Prostate gland (tissue), 2 donors: ENCODE measurements at regions not wholly inside any gene's neighbourhood (a gene's known extent, or its start where the extent isn't known, plus 50 kb on each side); places are given as distances from the start of the nearest gene placed in this dataset.

Experiments
- DNase-seq: peaks from one replicate; pipeline ENCODE4 v3.0.0-alpha.2; 2019; ENCODE audit warnings: low spot score
- H3K27ac ChIP-seq, 2 donors: fragments of 200-600 bp; sonication (generic); 2 replicates each; pipeline ENCODE4 v1.5.1; 2017 to 2019
- H3K27me3 ChIP-seq: fragments of 200-600 bp; sonication (generic); replicated peaks from 2 replicates; pipeline ENCODE4 v1.5.1; 2019; ENCODE audit not compliant: insufficient read depth
- H3K36me3 ChIP-seq, 2 donors: fragments of 200-600 bp; sonication (generic); 1 replicate in 1 of 2; 2 replicates in 1 of 2; pipeline versions ENCODE4 v1.5.1 to v1.8.1; 2017 to 2019
- H3K4me1 ChIP-seq: fragments of 200-600 bp; sonication (generic); replicated peaks from 2 replicates; pipeline ENCODE4 v1.5.1; 2019
- H3K4me3 ChIP-seq, 2 donors: fragments of 200-600 bp; sonication (generic); 2 replicates each; pipeline ENCODE4 v1.5.1; 2017 to 2019
- H3K9me3 ChIP-seq: fragments of 200-600 bp; sonication (generic); 2 replicates; pipeline ENCODE4 v1.5.1; 2017
- CTCF ChIP-seq, 4 experiments: fragments of 200-600 bp in 2 of 4; fragments of 450-650 bp in 2 of 4; sonication (generic) in 2 of 4; IDR thresholded peaks; 1 replicate in 3 of 4; 2 replicates in 1 of 4; pipeline ENCODE4 v1.5.1; 2016 to 2019; ENCODE audit warnings: antibody characterized with exemption in 4 of 4, mild to moderate bottlenecking in 2 of 4, moderate library complexity in 2 of 4
- POLR2A ChIP-seq: fragments of 450-650 bp; IDR thresholded peaks from one replicate; pipeline ENCODE4 v1.6.1; 2016; ENCODE audit warnings: antibody characterized with exemption, mild to moderate bottlenecking
- POLR2AphosphoS5 ChIP-seq: sonication (generic); formaldehyde crosslinking; IDR thresholded peaks from one replicate; pipeline ENCODE4 v1.6.1; 2017; ENCODE audit warnings: antibody characterized with exemption
- WGBS: methylation state at CpG from one replicate; pipeline ENCODE4 v1.1.5; 2018; 5-methylcytosine and 5-hydroxymethylcytosine counted together
- intact Hi-C: fragments of 100-400 bp; cut with DNase I; formaldehyde crosslinking; loops from one replicate; pipeline ENCODE4 v1.14.2; 2022

- no peak for DNase-seq
- no peaks in the 10 kb centered on the region for H3K9me3 ChIP-seq
- TF ChIP-seq POLR2A: no peak
- TF ChIP-seq POLR2AphosphoS5: no peak
- TF ChIP-seq CTCF (IDR thresholded peaks at IDR 0.05): no peak
- no peak overlapping the region for H3K27ac ChIP-seq
- H3K4me3 ChIP-seq: no peak overlapping the region
- H3K4me1 ChIP-seq: no peaks in the 10 kb centered on the region
- H3K27me3 ChIP-seq: no peaks in the 10 kb centered on the region
- H3K36me3 ChIP-seq: no peaks in the 10 kb centered on the region
- intact Hi-C loops: no loop called here
- WGBS: 89% methylated on average over 4 of the region's 4 CpGs
Observed at GRCh38 chr9:105147110-105147871, 97.2 kb upstream of the SLC44A1 start.

- no peak for TF ChIP-seq POLR2AphosphoS5
- no peak for TF ChIP-seq POLR2A
- no peak for TF ChIP-seq CTCF (IDR thresholded peaks at IDR 0.05)
- Histone ChIP-seq H3K36me3 (no peaks in the 10 kb centered on the region), H3K9me3 (no peaks in the 10 kb centered on the region), H3K27ac (no peak overlapping the region), H3K27me3 (no peaks in the 10 kb centered on the region), H3K4me1 (no peaks in the 10 kb centered on the region), H3K4me3 (no peak overlapping the region)
- WGBS: 50% methylated on average over 1 of the region's 1 CpG
- no peak for DNase-seq
- intact Hi-C loops: no loop called here
Observed at GRCh38 chr9:105148328-105149006, 96.0 kb upstream of the SLC44A1 start.

- WGBS: 50% methylated on average over 2 of the region's 2 CpGs
- intact Hi-C loops: loop anchor here (10.0 kb wide), 1 partner anchor 86 kb away; no protein-coding TSS in a partner anchor
- H3K9me3 ChIP-seq: no peaks in the 10 kb centered on the region
- no peaks in the 10 kb centered on the region for H3K36me3 ChIP-seq
- DNase-seq: no peak
- H3K27me3 ChIP-seq: no peaks in the 10 kb centered on the region
- no peak for TF ChIP-seq POLR2AphosphoS5
- no peak overlapping the region for H3K4me3 ChIP-seq
- no peaks in the 10 kb centered on the region for H3K4me1 ChIP-seq
- no peak overlapping the region for H3K27ac ChIP-seq
Observed at GRCh38 chr9:105150991-105151685, 93.3 kb upstream of the SLC44A1 start.

GRCh38 chr9:105151686-105151995, 92.8 kb upstream of the SLC44A1 start:
- TF ChIP-seq CTCF (IDR thresholded peaks at IDR 0.05) (no peak), POLR2AphosphoS5 (no peak), POLR2A (no peak)
- Histone ChIP-seq H3K27ac (no peak overlapping the region), H3K27me3 (no peaks in the 10 kb centered on the region), H3K36me3 (no peaks in the 10 kb centered on the region), H3K4me3 (no peak overlapping the region), H3K4me1 (no peaks in the 10 kb centered on the region), H3K9me3 (no peaks in the 10 kb centered on the region)
- no peak for DNase-seq
- 99% methylated on average over 3 of the region's 3 CpGs for WGBS
- intact Hi-C loops: loop anchor here (10.0 kb wide), 1 partner anchor 87 kb away; no protein-coding TSS in a partner anchor

GRCh38 chr9:105154723-105155191, 89.7 kb upstream of the SLC44A1 start:
- 51% methylated on average over 2 of the region's 2 CpGs for WGBS

More at GRCh38 chr9:105154723-105155191, 89.7 kb upstream of the SLC44A1 start:
- no peak for DNase-seq
- H3K27ac ChIP-seq: no peak overlapping the region
- no peaks in the 10 kb centered on the region for H3K27me3 ChIP-seq
- no peaks in the 10 kb centered on the region for H3K9me3 ChIP-seq
- TF ChIP-seq POLR2AphosphoS5 (no peak), CTCF (IDR thresholded peaks at IDR 0.05) (no peak), POLR2A (no peak)
- no peaks in the 10 kb centered on the region for H3K4me1 ChIP-seq
- H3K4me3 ChIP-seq: no peak overlapping the region
- intact Hi-C loops: loop anchor here (5.0 to 10.0 kb wide), 3 partner anchors 90 to 292 kb away; no protein-coding TSS in a partner anchor
- H3K36me3 ChIP-seq: no peaks in the 10 kb centered on the region
